ENCODE measurements at regions not wholly inside any gene's neighbourhood (a gene's known extent, or its start where the extent isn't known, plus 50 kb on each side); places are given as distances from the start of the nearest gene placed in this dataset.

GRCh38 chr5:27830546-27830945 is 792.2 kb upstream of the CDH9 start:
- TF ChIP-seq CTCF (conservative IDR thresholded peaks at IDR 0.05; ENCODE audit: low read length): no peak
- no peak for TF ChIP-seq EZH2phosphoT487 (IDR thresholded peaks at IDR 0.05; ENCODE audit: borderline replicate concordance, low read depth, low read length)

Data from OCI-LY7 (cell line).